Endothelial cell of umbilical vein (primary cell): ENCODE measurements at regions not wholly inside any gene's neighbourhood (a gene's known extent, or its start where the extent isn't known, plus 50 kb on each side); places are given as distances from the start of the nearest gene placed in this dataset.

ENCODE experiments used
- FOS ChIP-seq: IDR thresholded peaks from 2 replicates; pipeline ENCODE4 v1.6.1; 2011; ENCODE audit warnings: mild to moderate bottlenecking, low read length, moderate library complexity, borderline replicate concordance; ENCODE audit not compliant: insufficient read depth
- JUN ChIP-seq: IDR thresholded peaks from 2 replicates; pipeline ENCODE4 v1.6.1; 2011; ENCODE audit warnings: borderline replicate concordance, low read depth; ENCODE audit not compliant: insufficient read length, insufficient read depth
- POLR2A ChIP-seq: IDR thresholded peaks from 2 replicates; pipeline ENCODE4 v1.6.1; 2012; ENCODE audit warnings: low read depth, mild to moderate bottlenecking, control low read depth, low read length
- TF ChIP-seq, protein P1 (sequence below), 2 donors: IDR thresholded peaks; 1 replicate in 1 of 2; 2 replicates in 1 of 2; pipeline ENCODE4 v1.5.1; 2011; ENCODE audit warnings: low read length in 2 of 2, mild to moderate bottlenecking in 2 of 2, moderate library complexity in 2 of 2, control low read depth in 1 of 2, inconsistent platforms in 1 of 2, low read depth in 1 of 2; ENCODE audit not compliant: insufficient read depth in 1 of 2; ENCODE audit errors: extremely low read depth in 1 of 2

DNA sequence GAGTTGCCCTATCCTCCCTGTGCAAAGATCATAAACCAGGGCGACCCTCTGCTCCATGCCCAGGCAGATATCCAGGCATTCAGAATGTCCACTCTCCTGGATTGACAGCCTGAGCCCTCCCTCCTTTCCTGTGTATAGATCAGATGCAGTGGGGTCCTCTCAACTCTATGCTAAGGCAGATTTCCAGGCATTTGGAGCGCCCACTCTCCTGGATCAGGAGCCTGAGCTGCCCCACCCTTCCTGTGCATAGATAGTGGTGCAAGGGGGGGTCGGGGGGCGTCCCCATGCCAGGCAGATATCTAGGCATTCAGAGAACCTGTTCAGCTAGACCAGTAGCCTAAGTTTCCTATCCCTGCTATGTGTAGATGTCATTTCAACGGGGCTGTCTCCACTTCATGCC is 941.1 kb downstream of the PCDH19 start:
- no peak for TF ChIP-seq JUN
- TF ChIP-seq, protein P1, sequence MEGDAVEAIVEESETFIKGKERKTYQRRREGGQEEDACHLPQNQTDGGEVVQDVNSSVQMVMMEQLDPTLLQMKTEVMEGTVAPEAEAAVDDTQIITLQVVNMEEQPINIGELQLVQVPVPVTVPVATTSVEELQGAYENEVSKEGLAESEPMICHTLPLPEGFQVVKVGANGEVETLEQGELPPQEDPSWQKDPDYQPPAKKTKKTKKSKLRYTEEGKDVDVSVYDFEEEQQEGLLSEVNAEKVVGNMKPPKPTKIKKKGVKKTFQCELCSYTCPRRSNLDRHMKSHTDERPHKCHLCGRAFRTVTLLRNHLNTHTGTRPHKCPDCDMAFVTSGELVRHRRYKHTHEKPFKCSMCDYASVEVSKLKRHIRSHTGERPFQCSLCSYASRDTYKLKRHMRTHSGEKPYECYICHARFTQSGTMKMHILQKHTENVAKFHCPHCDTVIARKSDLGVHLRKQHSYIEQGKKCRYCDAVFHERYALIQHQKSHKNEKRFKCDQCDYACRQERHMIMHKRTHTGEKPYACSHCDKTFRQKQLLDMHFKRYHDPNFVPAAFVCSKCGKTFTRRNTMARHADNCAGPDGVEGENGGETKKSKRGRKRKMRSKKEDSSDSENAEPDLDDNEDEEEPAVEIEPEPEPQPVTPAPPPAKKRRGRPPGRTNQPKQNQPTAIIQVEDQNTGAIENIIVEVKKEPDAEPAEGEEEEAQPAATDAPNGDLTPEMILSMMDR (IDR thresholded peaks at IDR 0.05; ENCODE audit: extremely low read depth in 1 of 2, insufficient read depth in 1 of 2, low read depth in 1 of 2, low read length in 2 of 2): no peak
- TF ChIP-seq FOS: no peak
- no peak for TF ChIP-seq POLR2A
